Neural cell (in vitro differentiated cells): ENCODE measurements at regions not wholly inside any gene's neighbourhood (a gene's known extent, or its start where the extent isn't known, plus 50 kb on each side); places are given as distances from the start of the nearest gene placed in this dataset.

Experiments
- H2AFZ ChIP-seq: fragments of 200-600, 300-800 bp; sonication (generic), shearing (Covaris generic); 2 replicates; pipeline ENCODE4 v1.6.0; 2014; ENCODE audit warnings: low read depth, mild to moderate bottlenecking, antibody characterized with exemption, low read length, moderate library complexity
- H3F3A ChIP-seq: fragments of 200-600 bp; shearing (Covaris generic); 2 replicates; pipeline ENCODE4 v1.6.1; 2016; ENCODE audit warnings: mild to moderate bottlenecking, moderate library complexity, mixed read lengths, antibody characterized with exemption, low read length; ENCODE audit not compliant: insufficient read depth, poor library complexity, severe bottlenecking
- H3K27ac ChIP-seq: fragments of 200-600, 300-800 bp; sonication (generic), shearing (Covaris generic); 2 replicates; pipeline ENCODE4 v1.5.1; 2014; ENCODE audit warnings: mild to moderate bottlenecking, low read length, moderate library complexity
- H3K27me3 ChIP-seq: fragments of 300-800, 200-600 bp; sonication (generic), shearing (Covaris generic); 2 replicates; pipeline ENCODE4 v1.6.0; 2014; ENCODE audit warnings: mild to moderate bottlenecking, low read depth, low read length, moderate library complexity; ENCODE audit not compliant: insufficient read depth
- H3K36me3 ChIP-seq: fragments of 300-800, 200-600 bp; sonication (generic), shearing (Covaris generic); 2 replicates; pipeline ENCODE4 v1.5.1; 2014; ENCODE audit warnings: mild to moderate bottlenecking, antibody characterized with exemption, low read length, moderate library complexity; ENCODE audit not compliant: insufficient read depth
- H3K4me2 ChIP-seq: fragments of 300-800, 200-600 bp; sonication (generic), shearing (Covaris generic); 2 replicates; pipeline ENCODE4 v1.6.0; 2014; ENCODE audit warnings: mild to moderate bottlenecking, low read length
- H3K4me3 ChIP-seq: fragments of 300-800, 200-600 bp; sonication (generic), shearing (Covaris generic); 2 replicates; pipeline ENCODE4 v1.5.1; 2014; ENCODE audit warnings: mild to moderate bottlenecking, low read length, moderate library complexity
- H3K79me2 ChIP-seq: fragments of 200-600 bp; shearing (Covaris generic); replicated peaks from 2 replicates; pipeline ENCODE4 v1.6.0; 2014; ENCODE audit warnings: mild to moderate bottlenecking, low read length, moderate library complexity; ENCODE audit not compliant: insufficient read depth
- H3K9ac ChIP-seq: fragments of 300-800, 200-600 bp; sonication (generic), shearing (Covaris generic); 2 replicates; pipeline ENCODE4 v1.6.1; 2016; ENCODE audit warnings: mild to moderate bottlenecking, low read length, mixed read lengths
- H3K9me2 ChIP-seq: fragments of 200-600 bp; shearing (Covaris generic); 2 replicates; pipeline ENCODE4 v1.6.1; 2016; ENCODE audit warnings: mild to moderate bottlenecking, low read length, mixed read lengths; ENCODE audit not compliant: insufficient read depth
- H3K9me3 ChIP-seq: fragments of 200-600, 300-800 bp; sonication (generic), shearing (Covaris generic); 2 replicates; pipeline ENCODE4 v1.6.1; 2016; ENCODE audit warnings: mild to moderate bottlenecking, mixed run types, low read length, moderate library complexity, mixed read lengths
- H4K20me1 ChIP-seq: fragments of 200-600 bp; shearing (Covaris generic); 2 replicates; pipeline ENCODE4 v1.6.1; 2016; ENCODE audit warnings: mild to moderate bottlenecking, mixed run types; ENCODE audit not compliant: insufficient read depth
- EP300 ChIP-seq: fragments of 450-650 bp; conservative IDR thresholded peaks from 2 replicates; pipeline ENCODE4 v1.6.1; 2014; ENCODE audit warnings: antibody characterized with exemption, mild to moderate bottlenecking, moderate library complexity; ENCODE audit not compliant: poor library complexity, severe bottlenecking
- EZH2 ChIP-seq: fragments of 200-600, 300-800 bp; shearing (Covaris generic), sonication (generic); IDR thresholded peaks from 2 replicates; pipeline ENCODE4 v1.6.1; 2014; ENCODE audit warnings: antibody characterized with exemption, low read length, borderline replicate concordance, mild to moderate bottlenecking; ENCODE audit not compliant: insufficient read depth, poor library complexity, severe bottlenecking
- MXI1 ChIP-seq: fragments of 450-650 bp; conservative IDR thresholded peaks from 2 replicates; pipeline ENCODE4 v1.6.1; 2014; ENCODE audit warnings: antibody characterized with exemption, mild to moderate bottlenecking; ENCODE audit not compliant: poor library complexity, severe bottlenecking
- POLR2AphosphoS5 ChIP-seq: IDR thresholded peaks from 2 replicates; pipeline ENCODE4 v1.6.1; 2012
- SMC3 ChIP-seq: fragments of 450-650 bp; conservative IDR thresholded peaks from 2 replicates; pipeline ENCODE4 v1.6.1; 2014; ENCODE audit warnings: antibody characterized with exemption, mild to moderate bottlenecking, moderate library complexity; ENCODE audit not compliant: poor library complexity
- TF ChIP-seq, protein P1 (sequence below): IDR thresholded peaks from 2 replicates; pipeline ENCODE4 v1.6.1; 2012; ENCODE audit warnings: borderline replicate concordance
- TF ChIP-seq, protein P2 (sequence below): fragments of 450-650 bp; IDR thresholded peaks from 2 replicates; pipeline ENCODE4 v1.5.1; 2014; ENCODE audit warnings: antibody characterized with exemption, mild to moderate bottlenecking, moderate library complexity; ENCODE audit not compliant: poor library complexity, severe bottlenecking

DNA sequence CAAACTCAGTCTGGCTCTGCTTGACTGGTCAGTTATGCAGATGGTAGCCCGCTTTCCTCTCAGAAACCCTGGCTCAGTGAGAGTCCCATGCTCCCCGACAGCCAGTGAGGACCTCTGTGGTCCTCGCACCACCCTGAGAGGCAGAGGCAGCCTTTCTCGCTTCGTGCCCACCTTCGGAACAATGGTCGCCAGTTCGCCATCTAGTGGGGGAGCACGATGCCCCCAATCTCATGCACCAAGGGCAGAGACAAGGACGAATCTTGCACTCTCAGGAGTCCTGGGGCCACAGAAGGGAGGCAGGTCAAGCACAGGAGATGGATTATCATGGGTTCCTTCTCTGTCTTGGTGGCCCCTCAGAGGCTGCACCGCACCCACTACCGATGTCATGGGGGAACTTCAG lies 75.2 kb downstream of the RHCG start:
- Histone ChIP-seq H3K36me3 (no peaks in the 10 kb centered on the region), H3K27me3 (peaks cover 45% of the 10 kb centered on the region)

GRCh38 chr15:89419370-89419984 lies 76.9 kb downstream of the RHCG start:
- Histone ChIP-seq H3K9me3 (no peaks in the 10 kb centered on the region), H3K27ac (no peak overlapping the region), H3F3A (no peaks in the 10 kb centered on the region), H3K79me2 (no peaks in the 10 kb centered on the region), H3K27me3 (peaks cover 50% of the 10 kb centered on the region), H4K20me1 (no peaks in the 10 kb centered on the region), H3K9me2 (no peaks in the 10 kb centered on the region), H3K36me3 (no peaks in the 10 kb centered on the region), H2AFZ (no peak overlapping the region), H3K4me3 (no peak overlapping the region), H3K9ac (no peak overlapping the region), H3K4me2 (no peak overlapping the region)
- TF ChIP-seq EP300 = no peak
- TF ChIP-seq, protein P1, sequence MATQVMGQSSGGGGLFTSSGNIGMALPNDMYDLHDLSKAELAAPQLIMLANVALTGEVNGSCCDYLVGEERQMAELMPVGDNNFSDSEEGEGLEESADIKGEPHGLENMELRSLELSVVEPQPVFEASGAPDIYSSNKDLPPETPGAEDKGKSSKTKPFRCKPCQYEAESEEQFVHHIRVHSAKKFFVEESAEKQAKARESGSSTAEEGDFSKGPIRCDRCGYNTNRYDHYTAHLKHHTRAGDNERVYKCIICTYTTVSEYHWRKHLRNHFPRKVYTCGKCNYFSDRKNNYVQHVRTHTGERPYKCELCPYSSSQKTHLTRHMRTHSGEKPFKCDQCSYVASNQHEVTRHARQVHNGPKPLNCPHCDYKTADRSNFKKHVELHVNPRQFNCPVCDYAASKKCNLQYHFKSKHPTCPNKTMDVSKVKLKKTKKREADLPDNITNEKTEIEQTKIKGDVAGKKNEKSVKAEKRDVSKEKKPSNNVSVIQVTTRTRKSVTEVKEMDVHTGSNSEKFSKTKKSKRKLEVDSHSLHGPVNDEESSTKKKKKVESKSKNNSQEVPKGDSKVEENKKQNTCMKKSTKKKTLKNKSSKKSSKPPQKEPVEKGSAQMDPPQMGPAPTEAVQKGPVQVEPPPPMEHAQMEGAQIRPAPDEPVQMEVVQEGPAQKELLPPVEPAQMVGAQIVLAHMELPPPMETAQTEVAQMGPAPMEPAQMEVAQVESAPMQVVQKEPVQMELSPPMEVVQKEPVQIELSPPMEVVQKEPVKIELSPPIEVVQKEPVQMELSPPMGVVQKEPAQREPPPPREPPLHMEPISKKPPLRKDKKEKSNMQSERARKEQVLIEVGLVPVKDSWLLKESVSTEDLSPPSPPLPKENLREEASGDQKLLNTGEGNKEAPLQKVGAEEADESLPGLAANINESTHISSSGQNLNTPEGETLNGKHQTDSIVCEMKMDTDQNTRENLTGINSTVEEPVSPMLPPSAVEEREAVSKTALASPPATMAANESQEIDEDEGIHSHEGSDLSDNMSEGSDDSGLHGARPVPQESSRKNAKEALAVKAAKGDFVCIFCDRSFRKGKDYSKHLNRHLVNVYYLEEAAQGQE = peak; percentile 86
- TF ChIP-seq, protein P2, sequence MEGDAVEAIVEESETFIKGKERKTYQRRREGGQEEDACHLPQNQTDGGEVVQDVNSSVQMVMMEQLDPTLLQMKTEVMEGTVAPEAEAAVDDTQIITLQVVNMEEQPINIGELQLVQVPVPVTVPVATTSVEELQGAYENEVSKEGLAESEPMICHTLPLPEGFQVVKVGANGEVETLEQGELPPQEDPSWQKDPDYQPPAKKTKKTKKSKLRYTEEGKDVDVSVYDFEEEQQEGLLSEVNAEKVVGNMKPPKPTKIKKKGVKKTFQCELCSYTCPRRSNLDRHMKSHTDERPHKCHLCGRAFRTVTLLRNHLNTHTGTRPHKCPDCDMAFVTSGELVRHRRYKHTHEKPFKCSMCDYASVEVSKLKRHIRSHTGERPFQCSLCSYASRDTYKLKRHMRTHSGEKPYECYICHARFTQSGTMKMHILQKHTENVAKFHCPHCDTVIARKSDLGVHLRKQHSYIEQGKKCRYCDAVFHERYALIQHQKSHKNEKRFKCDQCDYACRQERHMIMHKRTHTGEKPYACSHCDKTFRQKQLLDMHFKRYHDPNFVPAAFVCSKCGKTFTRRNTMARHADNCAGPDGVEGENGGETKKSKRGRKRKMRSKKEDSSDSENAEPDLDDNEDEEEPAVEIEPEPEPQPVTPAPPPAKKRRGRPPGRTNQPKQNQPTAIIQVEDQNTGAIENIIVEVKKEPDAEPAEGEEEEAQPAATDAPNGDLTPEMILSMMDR = no peak
- TF ChIP-seq POLR2AphosphoS5 = no peak
- no peak for TF ChIP-seq EZH2

More for the DNA sequence above, 75.2 kb downstream of the RHCG start:
- H4K20me1 ChIP-seq = no peaks in the 10 kb centered on the region
- H3K79me2 ChIP-seq = no peaks in the 10 kb centered on the region
- H3K9me3 ChIP-seq = no peaks in the 10 kb centered on the region
- no peaks in the 10 kb centered on the region for H3F3A ChIP-seq
- no peaks in the 10 kb centered on the region for H3K9me2 ChIP-seq
- no peak for TF ChIP-seq EZH2
- TF ChIP-seq MXI1 = no peak
- TF ChIP-seq, protein P1 = no peak
- no peak for TF ChIP-seq SMC3
- H3K9ac ChIP-seq = no peak overlapping the region
- H3K4me3 ChIP-seq = no peak overlapping the region
- no peak overlapping the region for H3K27ac ChIP-seq
- H3K4me2 ChIP-seq = no peak overlapping the region
- no peak overlapping the region for H2AFZ ChIP-seq
